ENCODE measurements at regions not wholly inside any gene's neighbourhood (a gene's known extent, or its start where the extent isn't known, plus 50 kb on each side); places are given as distances from the start of the nearest gene placed in this dataset.
"Not testable (repeated sequence)": the region's sequence is repeated elsewhere in the genome, so short reads cannot be mapped to it uniquely, and the experiment has no call there.

DNA sequence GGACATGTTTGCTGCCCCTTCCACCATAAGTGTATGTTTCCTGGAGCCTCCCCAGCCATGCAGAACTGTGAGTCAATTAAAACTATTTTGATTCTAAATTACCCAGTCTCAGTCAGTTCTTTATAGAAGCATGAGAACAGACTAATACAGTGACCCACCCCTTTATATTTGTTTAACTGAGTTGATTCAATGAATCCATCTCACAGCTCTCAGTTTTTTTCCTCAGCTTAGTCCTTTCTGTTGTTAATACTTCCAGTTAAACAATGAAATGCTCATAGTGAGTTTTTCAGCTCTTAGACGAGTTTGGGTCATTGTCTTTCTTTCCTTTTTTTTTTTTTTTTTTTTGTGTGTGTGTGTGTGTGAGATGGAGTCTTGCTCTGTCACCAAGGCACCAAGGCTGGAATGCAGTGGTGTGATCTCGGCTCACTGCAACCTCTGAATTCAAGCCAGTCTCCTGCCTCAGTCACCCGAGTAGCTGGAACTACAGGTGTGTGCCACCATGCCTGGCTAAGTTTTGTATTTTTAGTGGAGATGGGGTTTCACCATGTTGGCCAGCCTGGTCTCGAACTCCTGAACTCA is 627.4 kb downstream of the SPATA31A7 start:
- not testable (repeated sequence) for DNase-seq

DNA sequence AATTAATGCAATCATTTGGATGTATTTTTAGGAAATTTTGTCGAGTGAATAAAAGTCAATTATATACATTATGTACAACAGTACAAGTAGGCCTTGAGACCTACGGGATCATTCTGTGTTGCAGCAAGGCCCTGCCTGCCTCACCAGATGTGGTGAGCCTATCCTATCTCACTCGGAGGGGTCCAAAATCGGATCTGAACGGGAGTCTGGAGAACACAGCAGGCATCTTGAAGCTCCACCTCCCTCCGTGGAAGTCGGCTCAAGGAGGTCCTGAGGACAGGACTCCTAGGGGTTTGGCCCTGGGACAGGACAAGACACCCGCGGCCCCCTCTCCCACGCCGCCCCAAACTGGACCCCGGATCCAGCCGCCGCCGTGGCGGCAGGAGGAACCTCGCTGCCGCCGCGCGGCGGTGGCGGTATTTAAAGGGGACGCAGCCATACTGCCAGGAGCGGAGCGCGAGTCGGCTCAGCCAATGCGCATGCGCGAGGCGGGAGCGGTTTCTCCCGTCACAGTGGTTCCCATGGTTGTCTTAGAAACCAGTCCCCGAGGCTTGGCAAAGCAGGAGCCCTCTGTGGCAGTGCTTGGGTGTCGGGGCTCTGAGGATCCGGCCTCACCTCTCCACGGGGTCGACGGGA is 663.9 kb downstream of the SPATA31A7 start:
- DNase-seq, result peak; percentile 92

DNA sequence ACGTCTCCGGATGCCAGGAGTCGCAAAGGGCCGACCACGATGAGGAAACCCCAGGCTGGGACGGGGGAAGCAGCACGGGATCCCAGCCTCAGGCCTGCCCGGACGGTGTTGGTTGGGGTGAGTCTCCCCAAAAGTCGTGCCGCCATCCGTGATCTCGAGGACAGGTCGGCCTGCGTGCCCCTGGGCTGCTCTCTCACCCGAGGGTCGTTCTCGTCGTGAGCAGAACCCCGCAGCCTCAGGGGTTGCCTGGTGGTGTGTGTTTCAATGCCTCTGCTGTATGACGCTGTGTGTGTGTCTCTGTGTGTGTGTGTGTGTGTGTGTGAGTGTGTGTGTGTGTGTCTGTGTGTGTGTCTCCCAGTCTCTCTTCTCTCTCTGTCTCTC is 664.4 kb downstream of the SPATA31A7 start:
- DNase-seq, result peak; percentile 1

DNA sequence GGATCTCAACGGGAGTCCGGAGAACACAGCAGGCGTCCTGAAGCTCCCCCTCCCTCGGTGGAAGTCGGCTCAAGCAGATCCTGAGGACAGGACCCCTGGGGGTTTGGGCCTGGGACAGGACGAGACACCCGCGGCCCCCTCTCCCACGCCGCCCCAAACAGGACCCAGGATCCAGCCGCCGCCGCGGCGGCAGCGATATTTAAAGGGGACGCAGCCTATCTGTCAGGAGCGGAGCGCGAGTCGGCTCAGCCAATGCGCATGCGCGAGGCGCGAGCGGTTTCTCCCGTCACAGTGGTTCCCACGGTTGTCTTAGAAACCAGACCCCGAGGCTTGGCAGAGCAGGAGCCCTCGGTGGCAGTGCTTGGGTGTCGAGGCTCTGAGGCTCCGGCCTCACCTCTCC is 666.4 kb downstream of the SPATA31A7 start:
- not testable (repeated sequence) for DNase-seq

DNA sequence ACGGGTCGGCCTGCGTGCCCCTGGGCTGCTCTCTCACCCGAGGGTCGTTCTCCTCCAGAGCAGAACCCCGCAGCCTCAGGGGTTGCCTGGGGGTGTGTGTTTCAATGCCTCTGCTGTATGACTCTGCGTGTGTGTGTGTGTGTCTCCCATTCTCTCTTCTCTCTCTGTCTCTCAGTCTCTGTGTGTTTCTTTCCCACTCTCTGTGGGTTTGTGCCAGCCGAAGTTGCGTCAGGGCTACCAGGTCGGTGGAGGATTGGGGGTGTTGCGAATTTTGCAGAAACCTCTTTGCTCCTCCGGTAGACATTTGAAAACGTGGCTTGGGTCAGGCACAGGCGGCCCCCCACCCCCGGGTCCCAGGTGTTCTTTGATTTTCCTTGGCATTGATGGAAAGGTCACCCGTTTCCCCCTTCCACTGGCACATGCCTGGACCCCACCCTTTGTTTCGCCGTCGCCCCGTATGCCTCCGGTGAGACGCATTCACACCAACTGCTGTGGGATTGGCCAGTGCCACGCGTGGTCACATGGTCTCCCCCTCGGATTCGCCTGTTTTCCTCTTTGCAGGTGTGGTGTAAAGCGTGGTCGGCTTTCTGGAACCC is 667.1 kb downstream of the SPATA31A7 start:
- DNase-seq, result not testable (repeated sequence)

DNA sequence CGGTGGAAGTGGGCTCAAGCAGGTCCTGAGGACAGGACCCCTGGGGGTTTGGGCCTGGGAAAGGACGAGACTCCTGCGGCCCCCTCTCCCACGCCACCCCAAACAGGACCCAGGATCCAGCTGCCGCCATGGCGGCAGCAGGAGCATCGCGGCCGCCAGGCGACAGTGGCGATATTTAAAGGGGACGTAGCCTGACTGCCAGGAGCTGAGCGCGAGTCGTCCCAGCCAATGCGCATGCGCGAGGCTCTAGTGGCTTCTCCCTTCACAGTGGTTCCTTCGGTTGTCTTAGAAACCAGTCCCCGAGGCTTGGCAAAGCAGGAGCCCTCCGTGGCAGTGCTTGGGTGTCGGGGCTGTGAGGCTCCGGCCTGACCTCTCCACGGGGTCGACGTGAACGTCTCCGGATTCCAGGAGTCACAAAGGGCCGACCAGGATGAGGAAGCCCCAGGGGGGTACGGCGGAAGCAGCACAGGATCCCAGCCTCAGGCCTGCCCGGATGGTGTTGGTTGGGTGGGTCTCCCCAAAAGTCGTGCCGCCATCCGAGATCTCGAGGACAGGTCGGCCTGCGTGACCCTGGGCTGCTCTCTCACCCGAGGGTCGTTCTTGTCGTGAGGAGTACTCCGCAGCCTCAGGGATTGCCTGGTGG is 668.0 kb downstream of the SPATA31A7 start:
- DNase-seq, result not testable (repeated sequence)

DNA sequence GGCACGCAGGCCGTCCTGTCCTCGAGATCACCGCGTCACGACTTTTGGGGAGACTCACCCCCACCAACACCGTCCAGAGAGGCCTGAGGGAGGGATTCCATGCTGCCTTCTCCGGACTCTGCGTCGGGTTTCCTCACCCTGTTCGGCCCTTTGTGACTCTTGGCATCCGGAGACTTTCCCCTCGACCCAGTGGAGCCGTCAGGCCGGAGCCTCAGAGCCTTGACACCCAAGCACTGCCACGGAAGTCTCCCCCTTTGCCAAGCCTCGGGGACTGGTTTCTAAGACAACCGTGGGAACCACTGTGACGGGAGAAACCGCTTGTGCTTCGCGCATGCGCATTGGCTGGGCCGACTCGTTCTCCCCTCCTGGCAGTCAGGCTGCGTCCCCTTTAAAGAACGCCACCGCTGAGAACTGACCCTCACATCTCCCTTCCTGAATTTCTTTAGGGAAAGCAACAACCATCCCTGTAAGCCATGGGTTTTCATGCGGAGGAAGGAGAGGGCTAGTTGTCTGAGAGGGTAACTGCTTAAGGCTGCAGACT is 672.7 kb downstream of the SPATA31A7 start:
- peak; percentile 70 for DNase-seq

DNA sequence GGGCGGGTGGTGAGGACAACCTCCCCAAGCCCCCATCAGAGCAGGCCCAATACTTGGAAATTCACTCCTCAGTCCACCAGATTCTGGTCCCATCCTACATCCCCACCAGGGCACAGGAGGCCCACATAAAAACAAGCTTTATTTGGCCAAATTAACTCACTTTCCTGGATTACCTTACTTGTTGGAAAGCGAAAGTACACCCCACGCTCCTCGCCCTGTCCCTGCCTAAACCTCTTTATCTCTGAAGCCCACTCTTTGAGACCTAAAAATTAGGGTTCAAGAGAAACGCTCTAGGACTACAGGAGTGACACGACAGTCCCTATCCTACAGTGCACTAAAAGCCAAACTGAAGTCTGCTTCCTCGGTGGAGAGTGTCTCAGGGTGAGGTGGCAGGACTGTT is 674.6 kb downstream of the SPATA31A7 start:
- peak; percentile 1 for DNase-seq

DNA sequence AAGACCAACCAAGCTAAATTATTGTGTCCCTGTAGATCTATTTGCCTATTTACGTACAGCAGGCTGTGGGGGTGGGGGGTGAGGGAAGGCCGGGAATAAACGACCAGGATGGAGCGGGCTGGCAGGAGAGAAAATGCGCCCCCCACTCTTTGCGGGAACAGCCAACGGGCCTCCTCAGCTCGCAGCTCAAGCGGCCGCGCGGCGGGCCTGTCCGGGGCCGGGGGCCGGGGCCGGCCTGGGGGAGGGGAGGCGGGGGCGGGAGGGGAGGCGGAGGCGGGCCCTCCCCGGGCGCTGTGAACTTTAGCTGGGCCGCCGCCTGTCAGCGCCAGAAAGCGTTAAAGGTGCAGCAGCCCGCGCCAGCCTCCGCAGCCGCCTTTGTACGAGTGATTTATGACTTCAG is 679.1 kb downstream of the SPATA31A7 start:
- DNase-seq, result not testable (repeated sequence)

DNA sequence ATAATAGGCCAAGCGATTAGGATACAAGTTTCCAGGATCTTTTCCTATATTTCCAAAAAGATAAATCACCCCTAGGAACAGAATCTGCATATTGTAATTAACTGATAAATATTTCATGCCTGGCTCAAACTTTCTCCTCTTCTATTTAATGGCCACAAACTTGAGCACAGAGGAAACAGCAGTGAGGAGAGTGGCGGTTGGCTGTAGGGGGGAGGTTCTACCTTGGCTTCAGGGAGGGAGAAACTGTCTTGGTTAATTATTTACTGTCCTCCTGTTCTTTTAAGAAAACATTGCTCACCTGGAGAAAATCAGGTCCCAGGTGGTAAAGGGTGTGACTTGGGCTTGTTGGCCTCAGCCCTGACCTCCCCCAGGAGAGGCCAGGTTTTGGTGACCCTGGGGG is 682.5 kb downstream of the SPATA31A7 start:
- not testable (repeated sequence) for DNase-seq
